ENCODE measurements at regions not wholly inside any gene's neighbourhood (a gene's known extent, or its start where the extent isn't known, plus 50 kb on each side); places are given as distances from the start of the nearest gene placed in this dataset.

DNA sequence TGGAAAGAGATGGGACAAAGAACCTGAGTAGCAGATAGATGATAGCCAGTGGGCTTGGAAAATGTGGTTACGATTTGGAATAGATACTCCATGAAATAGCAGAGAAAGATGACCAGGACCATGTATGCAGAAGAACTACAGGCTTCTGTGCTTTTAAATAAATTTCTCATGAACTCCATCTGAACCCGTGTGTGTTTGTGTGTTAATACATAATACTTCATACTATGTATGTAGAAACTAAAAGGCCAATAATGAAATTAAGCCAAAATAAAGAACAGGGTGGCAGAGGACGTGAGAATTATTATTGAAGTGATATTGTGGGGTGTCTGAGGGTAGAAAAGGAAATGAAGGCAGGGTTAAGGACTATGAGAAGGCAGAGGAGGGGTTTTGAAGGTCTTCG is 385.1 kb upstream of the RPS23 start (continued):
- no peak for TF ChIP-seq SIRT6 (IDR thresholded peaks at IDR 0.05; ENCODE audit: low read length)
- TF ChIP-seq CHD2 (IDR thresholded peaks at IDR 0.05; ENCODE audit: low read length) = no peak

All from H1 (cell line).